Ishikawa (cell line): ENCODE measurements at regions not wholly inside any gene's neighbourhood (a gene's known extent, or its start where the extent isn't known, plus 50 kb on each side); places are given as distances from the start of the nearest gene placed in this dataset.

Source experiments
- FOXM1 ChIP-seq: IDR thresholded peaks from 2 replicates; pipeline ENCODE4 v1.6.1; 2012; ENCODE audit warnings: low read depth, borderline replicate concordance
- YY1 ChIP-seq: IDR thresholded peaks from 2 replicates; pipeline ENCODE4 v1.6.1; 2012; ENCODE audit warnings: low read depth
- TF ChIP-seq, protein P1 (sequence below): IDR thresholded peaks from 2 replicates; pipeline ENCODE4 v1.6.1; 2012; ENCODE audit warnings: low read depth, mild to moderate bottlenecking

DNA sequence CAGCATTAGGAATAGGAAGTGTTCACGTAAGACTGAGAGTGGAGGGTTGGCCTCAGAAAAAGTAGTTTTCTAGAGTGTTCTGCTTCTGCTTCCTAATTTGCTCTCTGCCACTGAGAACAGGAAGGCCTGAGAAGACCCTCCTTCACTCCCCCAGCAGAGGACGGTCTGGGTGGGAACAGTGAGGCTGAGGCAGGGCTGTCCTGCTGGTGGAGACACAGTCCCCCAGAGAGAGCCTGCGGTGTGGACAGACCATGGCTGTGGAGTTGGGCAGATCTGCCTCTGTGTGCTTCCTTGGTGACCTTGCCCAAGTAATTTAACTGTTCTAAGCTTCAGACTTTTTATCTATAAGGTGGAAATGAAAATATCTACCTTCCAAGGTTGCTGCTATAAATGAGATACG lies 182.3 kb downstream of the DACT1 start:
- TF ChIP-seq YY1 (no peak), FOXM1 (no peak)
- TF ChIP-seq, protein P1, sequence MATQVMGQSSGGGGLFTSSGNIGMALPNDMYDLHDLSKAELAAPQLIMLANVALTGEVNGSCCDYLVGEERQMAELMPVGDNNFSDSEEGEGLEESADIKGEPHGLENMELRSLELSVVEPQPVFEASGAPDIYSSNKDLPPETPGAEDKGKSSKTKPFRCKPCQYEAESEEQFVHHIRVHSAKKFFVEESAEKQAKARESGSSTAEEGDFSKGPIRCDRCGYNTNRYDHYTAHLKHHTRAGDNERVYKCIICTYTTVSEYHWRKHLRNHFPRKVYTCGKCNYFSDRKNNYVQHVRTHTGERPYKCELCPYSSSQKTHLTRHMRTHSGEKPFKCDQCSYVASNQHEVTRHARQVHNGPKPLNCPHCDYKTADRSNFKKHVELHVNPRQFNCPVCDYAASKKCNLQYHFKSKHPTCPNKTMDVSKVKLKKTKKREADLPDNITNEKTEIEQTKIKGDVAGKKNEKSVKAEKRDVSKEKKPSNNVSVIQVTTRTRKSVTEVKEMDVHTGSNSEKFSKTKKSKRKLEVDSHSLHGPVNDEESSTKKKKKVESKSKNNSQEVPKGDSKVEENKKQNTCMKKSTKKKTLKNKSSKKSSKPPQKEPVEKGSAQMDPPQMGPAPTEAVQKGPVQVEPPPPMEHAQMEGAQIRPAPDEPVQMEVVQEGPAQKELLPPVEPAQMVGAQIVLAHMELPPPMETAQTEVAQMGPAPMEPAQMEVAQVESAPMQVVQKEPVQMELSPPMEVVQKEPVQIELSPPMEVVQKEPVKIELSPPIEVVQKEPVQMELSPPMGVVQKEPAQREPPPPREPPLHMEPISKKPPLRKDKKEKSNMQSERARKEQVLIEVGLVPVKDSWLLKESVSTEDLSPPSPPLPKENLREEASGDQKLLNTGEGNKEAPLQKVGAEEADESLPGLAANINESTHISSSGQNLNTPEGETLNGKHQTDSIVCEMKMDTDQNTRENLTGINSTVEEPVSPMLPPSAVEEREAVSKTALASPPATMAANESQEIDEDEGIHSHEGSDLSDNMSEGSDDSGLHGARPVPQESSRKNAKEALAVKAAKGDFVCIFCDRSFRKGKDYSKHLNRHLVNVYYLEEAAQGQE, result no peak
